H1 (cell line): ENCODE measurements at regions not wholly inside any gene's neighbourhood (a gene's known extent, or its start where the extent isn't known, plus 50 kb on each side); places are given as distances from the start of the nearest gene placed in this dataset.

Source experiments
- CTCF ChIA-PET: fragments of 300-600 bp; sonication (Branson Sonifier 250); formaldehyde crosslinking; loops from one replicate; lab custom pipeline; 2021; ENCODE audit not compliant: partially characterized antibody; lab: Charles Lee
- POLR2A ChIA-PET: fragments of 300-600 bp; sonication (Branson Sonifier 250); formaldehyde crosslinking; loops from one replicate; lab custom pipeline; 2021; ENCODE audit warnings: inconsistent platforms; ENCODE audit not compliant: partially characterized antibody; lab: Charles Lee
- DNase-seq, 2 experiments: peaks; one replicate each; pipeline versions ENCODE4 v3.0.0 to v3.0.0-alpha.2; 2010 to 2022; ENCODE audit warnings: low spot score in 2 of 2, low read depth in 1 of 2, mixed read lengths in 1 of 2
- FAIRE-seq: peaks from 2 replicates; lab custom pipeline; 2011; peaks lifted over from hg19 to GRCh38; lab: Jason Lieb, UNC
- H2AFZ ChIP-seq: 2 replicates; pipeline ENCODE4 v1.8.1; 2012; ENCODE audit warnings: low read length, inconsistent platforms
- H2AK5ac ChIP-seq: 2 replicates; pipeline ENCODE4 v1.6.1; 2013; ENCODE audit warnings: low read depth, low read length
- H2BK120ac ChIP-seq: replicated peaks from 2 replicates; pipeline ENCODE3; 2013; ENCODE audit warnings: low read depth, low read length, inconsistent platforms
- H2BK12ac ChIP-seq: 2 replicates; pipeline ENCODE4 v1.6.1; 2013; ENCODE audit warnings: low read depth, low read length
- H2BK15ac ChIP-seq: 2 replicates; pipeline ENCODE4 v1.6.1; 2013; ENCODE audit warnings: low read length
- H2BK20ac ChIP-seq: 2 replicates; pipeline ENCODE4 v1.6.1; 2013; ENCODE audit warnings: low read length
- H2BK5ac ChIP-seq: 2 replicates; pipeline ENCODE4 v1.6.1; 2013; ENCODE audit warnings: low read depth, low read length
- H3K14ac ChIP-seq: 2 replicates; pipeline ENCODE4 v1.6.1; 2013; ENCODE audit warnings: inconsistent platforms; ENCODE audit not compliant: insufficient read length
- H3K18ac ChIP-seq: 2 replicates; pipeline ENCODE4 v1.6.1; 2013; ENCODE audit warnings: low read length; ENCODE audit errors: extremely low read depth
- H3K23ac ChIP-seq: 2 replicates; pipeline ENCODE4 v1.6.1; 2013; ENCODE audit warnings: inconsistent platforms; ENCODE audit not compliant: insufficient read length
- H3K23me2 ChIP-seq: 2 replicates; pipeline ENCODE4 v1.6.1; 2013; ENCODE audit warnings: low read depth, low read length
- H3K27ac ChIP-seq: 2 replicates; pipeline ENCODE4 v1.6.1; 2011; ENCODE audit warnings: low read depth, low read length, inconsistent platforms
- H3K27me3 ChIP-seq, 4 experiments: replicated peaks in 1 of 4; 1 replicate in 1 of 4; 2 replicates in 3 of 4; pipeline versions ENCODE4 v1.6.1 to v1.8.1; 2011 to 2013; ENCODE audit warnings: low read length in 3 of 4, mild to moderate bottlenecking in 3 of 4, inconsistent platforms in 2 of 4, mixed read lengths in 2 of 4, moderate library complexity in 1 of 4; ENCODE audit not compliant: control insufficient read depth in 3 of 4, insufficient read depth in 3 of 4; ENCODE audit errors: extremely low read depth in 1 of 4
- H3K36me3 ChIP-seq, 4 experiments: 2 replicates each; pipeline versions ENCODE4 v1.6.1 to v1.8.1; 2011 to 2013; ENCODE audit warnings: mild to moderate bottlenecking in 4 of 4, low read length in 3 of 4, moderate library complexity in 2 of 4, control low read depth in 1 of 4, inconsistent platforms in 1 of 4; ENCODE audit not compliant: insufficient read depth in 4 of 4, control insufficient read depth in 2 of 4
- H3K4ac ChIP-seq: replicated peaks from 2 replicates; pipeline ENCODE3; 2013; ENCODE audit warnings: low read length, low read depth, mixed read lengths, inconsistent platforms; ENCODE audit not compliant: insufficient read length
- H3K4me1 ChIP-seq, 4 experiments: replicated peaks in 1 of 4; 1 replicate in 1 of 4; 2 replicates in 3 of 4; pipeline versions ENCODE4 v1.6.1 to v1.8.1; 2011 to 2013; ENCODE audit warnings: low read length in 3 of 4, inconsistent platforms in 2 of 4, mixed read lengths in 1 of 4; ENCODE audit not compliant: insufficient read depth in 4 of 4, control insufficient read depth in 3 of 4
- H3K4me2 ChIP-seq, 2 experiments: 2 replicates each; pipeline versions ENCODE4 v1.6.1 to v1.8.1; 2011 to 2013; ENCODE audit warnings: low read depth in 2 of 2, low read length in 2 of 2, control low read depth in 1 of 2, inconsistent platforms in 1 of 2, mild to moderate bottlenecking in 1 of 2; ENCODE audit not compliant: insufficient read depth in 1 of 2
- H3K4me3 ChIP-seq, 4 experiments: fragments of 200-600, 300-600 bp in 1 of 4; sonication (generic), shearing (Covaris generic), sonication (Bioruptor Twin) in 1 of 4; 2 replicates each; pipeline versions ENCODE4 v1.5.1 to v1.8.1; 2011 to 2016; ENCODE audit warnings: low read length in 4 of 4, low read depth in 3 of 4, control low read depth in 2 of 4, inconsistent platforms in 2 of 4, mild to moderate bottlenecking in 2 of 4, mixed read lengths in 1 of 4, moderate library complexity in 1 of 4; ENCODE audit not compliant: insufficient read depth in 2 of 4; ENCODE audit errors: extremely low read depth in 1 of 4
- H3K56ac ChIP-seq: replicated peaks from 2 replicates; pipeline ENCODE3; 2013; ENCODE audit warnings: low read depth, mild to moderate bottlenecking, mixed read lengths, low read length, inconsistent platforms; ENCODE audit not compliant: insufficient read length
- H3K79me1 ChIP-seq: 2 replicates; pipeline ENCODE4 v1.6.1; 2013; ENCODE audit warnings: low read depth, low read length, control low read depth
- H3K79me2 ChIP-seq, 2 experiments: 2 replicates each; pipeline versions ENCODE4 v1.6.1 to v1.8.1; 2012 to 2013; ENCODE audit warnings: low read length in 2 of 2, mild to moderate bottlenecking in 2 of 2, inconsistent platforms in 1 of 2; ENCODE audit not compliant: insufficient read depth in 2 of 2, control insufficient read depth in 1 of 2
- H3K9ac ChIP-seq, 4 experiments: replicated peaks in 1 of 4; 1 replicate in 1 of 4; 2 replicates in 3 of 4; pipeline versions ENCODE4 v1.6.1 to v1.8.1; 2011 to 2013; ENCODE audit warnings: low read depth in 3 of 4, low read length in 3 of 4, control low read depth in 2 of 4, mild to moderate bottlenecking in 2 of 4, moderate library complexity in 2 of 4, inconsistent platforms in 1 of 4; ENCODE audit errors: extremely low read depth in 1 of 4
- H3K9me3 ChIP-seq, 2 experiments: 2 replicates each; pipeline versions ENCODE4 v1.6.1 to v1.8.1; 2012 to 2013; ENCODE audit warnings: mild to moderate bottlenecking in 2 of 2, moderate library complexity in 2 of 2, control low read depth in 1 of 2, inconsistent platforms in 1 of 2, low read depth in 1 of 2, low read length in 1 of 2, mixed read lengths in 1 of 2; ENCODE audit not compliant: insufficient read depth in 2 of 2
- H4K20me1 ChIP-seq, 2 experiments: replicated peaks in 1 of 2; 2 replicates each; pipeline versions ENCODE3 to v1.8.1; 2011 to 2013; ENCODE audit warnings: inconsistent platforms in 2 of 2, low read length in 2 of 2, mild to moderate bottlenecking in 1 of 2; ENCODE audit not compliant: insufficient read depth in 2 of 2, control insufficient read depth in 1 of 2
- H4K5ac ChIP-seq: 2 replicates; pipeline ENCODE4 v1.6.1; 2013; ENCODE audit warnings: low read length, low read depth, mixed read lengths, inconsistent platforms; ENCODE audit not compliant: insufficient read length
- H4K8ac ChIP-seq: 2 replicates; pipeline ENCODE4 v1.8.0; 2013; ENCODE audit warnings: mild to moderate bottlenecking, moderate library complexity, low read length, inconsistent platforms; ENCODE audit not compliant: insufficient read depth; ENCODE audit errors: extremely low read depth
- H4K91ac ChIP-seq: replicated peaks from 2 replicates; pipeline ENCODE3; 2013; ENCODE audit warnings: low read length, mixed read lengths, inconsistent platforms; ENCODE audit not compliant: insufficient read length
- ASH2L ChIP-seq: fragments of 200-600, 300-600 bp; sonication (generic); IDR thresholded peaks from one replicate; pipeline ENCODE4 v1.7.1; 2017; ENCODE audit warnings: low read length
- HDAC6 ChIP-seq: IDR thresholded peaks from one replicate; pipeline ENCODE4 v1.7.1; 2012; ENCODE audit warnings: low read depth, mild to moderate bottlenecking, inconsistent platforms, low read length, moderate library complexity
- RFX5 ChIP-seq: IDR thresholded peaks from 2 replicates; pipeline ENCODE4 v1.6.1; 2011; ENCODE audit warnings: low read depth, low read length, improper control_type of control experiment, borderline replicate concordance
- RXRA ChIP-seq: IDR thresholded peaks from 2 replicates; pipeline ENCODE4 v1.6.1; 2011; ENCODE audit warnings: low read depth, mild to moderate bottlenecking, low read length, moderate library complexity; ENCODE audit not compliant: insufficient read depth
- SAP30 ChIP-seq: fragments of 300-600 bp; sonication (generic); IDR thresholded peaks from 2 replicates; pipeline ENCODE4 v1.7.1; 2012; ENCODE audit warnings: low read length, moderate library complexity, mild to moderate bottlenecking, inconsistent platforms; ENCODE audit not compliant: insufficient read depth, insufficient replicate concordance
- WGBS, 2 experiments: shearing (Covaris generic) in 1 of 2; methylation state at CpG; one replicate each; pipeline versions ENCODE4 v1.1.6 to v1.1.7; 2013 to 2015; ENCODE audit warnings: low lambda C conversion rate in 2 of 2, mixed read lengths in 2 of 2, inconsistent platforms in 1 of 2, low coverage in 1 of 2, missing lambda C conversion rate in 1 of 2; ENCODE audit not compliant: insufficient replicate concordance in 2 of 2, insufficient coverage in 1 of 2, insufficient read length in 1 of 2; ENCODE audit errors: extremely low coverage in 1 of 2, missing lambda C conversion rate in 1 of 2; 5-methylcytosine and 5-hydroxymethylcytosine counted together

DNA sequence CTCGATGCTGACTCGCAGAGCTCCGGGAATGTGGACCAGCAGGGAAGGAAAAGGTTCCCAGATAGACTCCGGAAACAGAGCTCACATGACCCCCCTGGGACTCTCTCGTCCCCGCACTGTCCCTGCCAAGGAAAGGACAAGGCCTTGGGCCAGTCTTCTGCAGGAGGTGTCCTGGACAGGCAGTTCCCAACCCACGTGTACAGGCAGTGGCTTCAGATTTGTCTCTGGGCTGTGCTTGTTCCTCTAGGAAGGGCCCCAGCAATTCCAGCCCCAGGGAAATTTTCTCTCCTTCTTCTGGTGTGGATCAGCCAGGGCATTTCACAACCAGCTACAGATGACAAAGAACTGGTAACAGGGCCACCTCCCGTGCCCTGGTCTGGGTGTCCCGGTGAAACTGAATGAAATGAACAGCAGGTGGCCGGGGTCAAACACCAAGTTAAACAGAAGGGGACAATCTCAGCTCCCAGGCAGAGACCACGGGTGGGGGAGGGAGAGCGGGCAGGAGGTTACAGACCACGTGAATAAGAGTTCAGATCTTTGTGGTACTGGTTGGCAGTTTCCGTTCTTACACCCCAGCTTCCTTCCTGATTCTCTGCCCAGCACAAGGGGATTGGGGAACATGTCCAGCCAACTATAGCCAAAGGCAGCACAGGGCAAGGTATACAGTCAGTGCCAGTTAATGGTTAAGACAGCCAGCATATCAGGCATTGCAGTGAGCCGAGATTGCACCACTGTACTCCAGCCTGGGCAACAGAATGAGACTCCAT, 52.2 kb upstream of the CAB39 start:
- Histone ChIP-seq H3K27ac (no peak overlapping the region), H3K14ac (no peak overlapping the region)
- no peak for TF ChIP-seq HDAC6
- TF ChIP-seq RXRA: no peak
- TF ChIP-seq SAP30: no peak
- no peak for TF ChIP-seq RFX5
- no peak for TF ChIP-seq ASH2L
- TF ChIP-seq, all 59 proteins: peak for 0
- no peak overlapping the region for H2BK5ac ChIP-seq
- CTCF ChIA-PET: interaction anchor here (0.9 kb wide), 1 partner anchor 390 kb away, joined by 3 read pairs; no protein-coding TSS in a partner anchor
- H3K79me2 ChIP-seq: no peaks in the 10 kb centered on the region
- H3K18ac ChIP-seq: no peak overlapping the region
- no peak overlapping the region for H3K9ac ChIP-seq
- no peak overlapping the region for H3K4me3 ChIP-seq
- FAIRE-seq (no peak), DNase-seq (no peak)
- H3K56ac ChIP-seq: no peak overlapping the region
- H2BK120ac ChIP-seq: no peak overlapping the region
- no peak overlapping the region for H2AK5ac ChIP-seq
- no peak overlapping the region for H2AFZ ChIP-seq
- no peaks in the 10 kb centered on the region for H4K20me1 ChIP-seq
- H3K4me2 ChIP-seq: no peak overlapping the region; a peak in 1 of 4 replicates
- H3K36me3 ChIP-seq: no peaks in the 10 kb centered on the region
- peak overlapping the region; percentile 72; the same call in 1 of the 2 replicates for H2BK15ac ChIP-seq
- H2BK12ac ChIP-seq: no peak overlapping the region
- H2BK20ac ChIP-seq: no peak overlapping the region
- H3K27me3 ChIP-seq: no peaks in the 10 kb centered on the region; a peak in 2 of 7 replicates
- H3K23ac ChIP-seq: no peak overlapping the region
- H4K91ac ChIP-seq: no peak overlapping the region
- H3K4me1 ChIP-seq: peaks cover 0 to 17% (median under 1%) of the 10 kb centered on the region in 4 experiments; a peak in 2 of 7 replicates
- 87% methylated on average over 15 of the region's 15 CpGs; no CpG with 5 or more reads in 1 of the 2 experiments for WGBS, 2 experiments
- no peak overlapping the region for H4K5ac ChIP-seq
- H3K79me1 ChIP-seq: no peaks in the 10 kb centered on the region
- POLR2A ChIA-PET: interaction anchor here (0.9 to 1.3 kb wide), 2 partner anchors 8 to 11 kb away, joined by 3 read pairs; no protein-coding TSS in a partner anchor
- H3K9me3 ChIP-seq: no peaks in the 10 kb centered on the region
- no peak overlapping the region for H3K4ac ChIP-seq
- no peaks in the 10 kb centered on the region for H3K23me2 ChIP-seq
- no peak overlapping the region; the same call in 1 of the 2 replicates for H4K8ac ChIP-seq
